Mucosa of descending colon (tissue), 3 donors: ENCODE measurements at regions not wholly inside any gene's neighbourhood (a gene's known extent, or its start where the extent isn't known, plus 50 kb on each side); places are given as distances from the start of the nearest gene placed in this dataset.

Experiments
- ATAC-seq: fragments of 200-7000 bp; cut with Tn5 transposase; one replicate; pipeline ENCODE4 v1.9.1; 2020; ENCODE audit warnings: mild to moderate bottlenecking, moderate library complexity
- DNase-seq, 3 donors: peaks; one replicate each; pipeline ENCODE4 v3.0.0-alpha.2; 2020
- H3K36me3 ChIP-seq: fragments of 200-600 bp; one replicate; pipeline ENCODE4 v1.8.0; 2021; ENCODE audit warnings: low read depth, mild to moderate bottlenecking
- H3K4me1 ChIP-seq: fragments of 200-600 bp; one replicate; pipeline ENCODE4 v1.8.0; 2021; ENCODE audit warnings: low read depth, mild to moderate bottlenecking
- H3K4me3 ChIP-seq: fragments of 200-600 bp; one replicate; pipeline ENCODE4 v1.8.0; 2021; ENCODE audit warnings: mild to moderate bottlenecking
- H3K9me3 ChIP-seq: fragments of 200-600 bp; one replicate; pipeline ENCODE4 v1.8.0; 2021; ENCODE audit warnings: mild to moderate bottlenecking
- intact Hi-C, 2 donors: fragments of 100-400 bp; cut with DNase I in 1 of 2; cut with micrococcal nuclease in 1 of 2; formaldehyde crosslinking; loops; one replicate each; pipeline versions ENCODE4 v1.11.0 to v1.11.1; 2022; cut with DNase I, micrococcal nuclease
- TF ChIP-seq, protein P1 (sequence below): fragments of 200-600 bp; IDR thresholded peaks from one replicate; pipeline ENCODE4 v1.8.0; 2022; ENCODE audit warnings: antibody characterized with exemption, mild to moderate bottlenecking
- donor health status: DM: no; HTN: no; CAD: no; lungs with moderate emphysema.
- donor health status: DM: no; HTN: no; CAD: no.
- donor health status: DM: no; HTN: yes; CAD: no.

DNA sequence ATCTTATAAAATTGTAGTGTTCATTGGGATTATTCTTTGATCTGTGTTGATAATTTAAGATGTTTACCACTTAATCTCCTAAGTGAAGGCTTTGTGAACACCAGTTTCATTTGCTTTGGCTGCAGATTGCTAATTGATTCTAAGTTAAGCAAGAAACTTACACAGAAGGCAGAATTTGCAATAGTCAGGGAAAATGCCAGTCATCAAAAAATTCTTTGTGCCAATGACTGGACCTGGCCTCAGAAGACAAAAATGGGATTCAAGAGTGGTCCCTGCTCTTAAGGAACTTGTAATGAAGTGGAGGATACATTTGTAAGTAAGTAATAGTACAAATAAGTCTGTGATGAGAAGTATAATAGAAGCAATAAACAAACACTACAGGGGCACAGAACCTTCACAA is 63.3 kb upstream of the EXOC2 start:
- TF ChIP-seq, protein P1, sequence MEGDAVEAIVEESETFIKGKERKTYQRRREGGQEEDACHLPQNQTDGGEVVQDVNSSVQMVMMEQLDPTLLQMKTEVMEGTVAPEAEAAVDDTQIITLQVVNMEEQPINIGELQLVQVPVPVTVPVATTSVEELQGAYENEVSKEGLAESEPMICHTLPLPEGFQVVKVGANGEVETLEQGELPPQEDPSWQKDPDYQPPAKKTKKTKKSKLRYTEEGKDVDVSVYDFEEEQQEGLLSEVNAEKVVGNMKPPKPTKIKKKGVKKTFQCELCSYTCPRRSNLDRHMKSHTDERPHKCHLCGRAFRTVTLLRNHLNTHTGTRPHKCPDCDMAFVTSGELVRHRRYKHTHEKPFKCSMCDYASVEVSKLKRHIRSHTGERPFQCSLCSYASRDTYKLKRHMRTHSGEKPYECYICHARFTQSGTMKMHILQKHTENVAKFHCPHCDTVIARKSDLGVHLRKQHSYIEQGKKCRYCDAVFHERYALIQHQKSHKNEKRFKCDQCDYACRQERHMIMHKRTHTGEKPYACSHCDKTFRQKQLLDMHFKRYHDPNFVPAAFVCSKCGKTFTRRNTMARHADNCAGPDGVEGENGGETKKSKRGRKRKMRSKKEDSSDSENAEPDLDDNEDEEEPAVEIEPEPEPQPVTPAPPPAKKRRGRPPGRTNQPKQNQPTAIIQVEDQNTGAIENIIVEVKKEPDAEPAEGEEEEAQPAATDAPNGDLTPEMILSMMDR: no peak
- Histone ChIP-seq H3K9me3 (no peaks in the 10 kb centered on the region), H3K36me3 (no peaks in the 10 kb centered on the region), H3K4me1 (no peaks in the 10 kb centered on the region), H3K4me3 (no peak overlapping the region)
- ATAC-seq (no peak), DNase-seq (no peak)
- intact Hi-C loops: no loop called here

DNA sequence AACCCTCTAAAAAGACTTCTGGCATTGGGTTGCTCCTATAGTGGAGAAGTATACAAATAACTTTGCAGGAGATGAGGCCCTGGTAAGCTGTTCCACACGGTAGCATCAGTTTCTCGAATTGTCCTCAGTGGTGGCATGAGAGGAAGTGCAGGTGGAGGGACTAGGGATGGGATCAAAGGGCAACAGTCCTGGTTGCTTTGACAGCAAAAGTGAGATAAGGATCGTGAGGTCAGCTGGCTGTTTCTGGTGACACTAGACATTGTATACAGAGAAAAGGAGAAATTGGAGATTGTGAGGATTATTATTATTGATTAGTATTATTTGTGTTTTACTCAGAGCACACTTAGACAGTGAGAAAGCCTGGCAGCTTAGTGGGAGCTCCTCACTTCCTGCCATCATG is 61.3 kb upstream of the EXOC2 start:
- intact Hi-C loops: no loop called here
- no peak for ATAC-seq
- no peaks in the 10 kb centered on the region for H3K4me1 ChIP-seq
- H3K4me3 ChIP-seq: no peak overlapping the region
- no peak for DNase-seq
- no peaks in the 10 kb centered on the region for H3K36me3 ChIP-seq
- TF ChIP-seq, protein P1: no peak
- no peaks in the 10 kb centered on the region for H3K9me3 ChIP-seq

DNA sequence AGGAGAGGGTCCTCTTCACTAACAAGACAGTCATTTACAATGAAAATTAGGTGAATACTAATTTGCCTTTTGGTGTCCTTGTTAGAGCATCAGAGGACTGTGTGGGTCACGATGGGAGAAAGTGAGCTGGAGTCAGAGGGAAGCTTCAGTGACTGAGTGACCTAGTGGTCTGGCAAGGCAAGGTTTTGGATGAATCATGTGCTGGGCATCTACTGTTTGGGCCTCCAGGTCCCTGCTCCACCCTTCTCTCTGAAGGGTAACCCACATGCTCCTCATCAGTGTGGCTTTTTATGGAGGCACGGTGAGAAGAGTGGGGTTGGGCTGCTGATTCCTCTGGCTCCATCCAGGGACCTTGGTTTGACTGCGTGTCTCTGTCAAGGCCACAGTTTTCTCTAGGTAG is 60.5 kb upstream of the EXOC2 start:
- H3K36me3 ChIP-seq: no peaks in the 10 kb centered on the region
- intact Hi-C loops: no loop called here

DNA sequence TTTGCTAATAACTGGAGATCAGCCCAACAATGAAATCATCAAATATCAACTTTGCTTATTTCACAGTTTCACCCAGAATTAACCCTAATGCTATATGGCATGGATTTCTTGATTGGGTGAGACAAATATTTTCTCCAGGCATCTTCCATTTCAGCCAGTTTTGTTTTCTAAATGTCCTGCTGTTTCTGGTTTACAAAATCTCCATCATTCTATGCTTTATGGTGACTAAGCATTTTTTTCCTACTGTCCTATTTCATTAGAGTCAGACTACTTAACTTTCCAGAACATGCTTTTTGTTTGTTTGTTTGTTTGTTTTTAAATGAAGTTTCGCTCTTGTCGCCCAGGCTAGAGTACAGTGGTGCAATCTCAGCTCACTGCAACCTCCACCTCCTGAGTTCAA is 59.5 kb upstream of the EXOC2 start:
- Histone ChIP-seq H3K9me3 (no peaks in the 10 kb centered on the region), H3K4me1 (no peaks in the 10 kb centered on the region), H3K36me3 (no peaks in the 10 kb centered on the region), H3K4me3 (no peak overlapping the region)
- ATAC-seq (no peak), DNase-seq (no peak)
- intact Hi-C loops: no loop called here
- TF ChIP-seq, protein P1: no peak

More for the DNA sequence above, 60.5 kb upstream of the EXOC2 start:
- Histone ChIP-seq H3K9me3 (no peaks in the 10 kb centered on the region), H3K4me1 (no peaks in the 10 kb centered on the region), H3K4me3 (no peak overlapping the region)
- DNase-seq (no peak), ATAC-seq (no peak)
- TF ChIP-seq, protein P1: no peak

DNA sequence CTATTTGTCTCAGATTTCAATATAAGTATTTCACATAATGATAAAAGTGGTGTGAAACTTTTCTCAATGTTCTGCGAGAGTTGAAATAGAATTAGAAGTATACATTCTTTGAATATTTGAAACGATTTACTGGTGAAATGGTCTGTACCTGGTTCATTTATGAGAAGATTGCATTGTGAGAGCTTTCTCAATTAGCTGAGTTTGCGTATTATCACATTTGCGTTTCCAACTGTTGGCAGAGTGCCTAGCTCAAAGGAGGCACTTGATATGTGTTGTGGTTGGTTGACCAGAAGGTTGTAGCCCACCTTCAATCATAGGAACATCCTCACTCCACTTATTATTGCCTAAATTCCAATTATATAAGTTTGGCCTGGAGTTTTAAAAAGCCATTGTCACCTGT is 58.8 kb upstream of the EXOC2 start:
- TF ChIP-seq, protein P1: no peak
- ATAC-seq: no peak
- H3K4me3 ChIP-seq: no peak overlapping the region
- H3K36me3 ChIP-seq: no peaks in the 10 kb centered on the region
- no peaks in the 10 kb centered on the region for H3K4me1 ChIP-seq
- DNase-seq: no peak
- no peaks in the 10 kb centered on the region for H3K9me3 ChIP-seq
- intact Hi-C loops: no loop called here

DNA sequence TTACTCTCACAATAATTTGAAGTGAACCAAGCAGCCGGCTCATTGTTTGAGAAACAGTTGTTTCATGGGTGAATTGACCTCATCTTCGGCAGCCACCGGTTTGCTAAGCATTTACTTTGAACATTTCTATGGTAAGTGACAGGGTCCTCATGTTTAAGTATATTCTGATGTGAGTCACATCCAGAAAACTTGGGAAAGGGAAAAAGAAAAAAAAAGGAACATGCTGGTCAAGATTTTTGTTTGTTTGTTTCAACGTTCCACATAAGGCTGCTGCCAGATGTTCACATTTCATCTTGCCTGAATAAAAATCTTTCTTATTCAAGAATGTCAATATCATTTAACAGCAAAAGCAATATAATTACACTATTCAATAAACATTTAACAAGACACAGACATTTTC is 55.0 kb upstream of the EXOC2 start:
- TF ChIP-seq, protein P1: no peak
- intact Hi-C loops: no loop called here
- Histone ChIP-seq H3K4me1 (no peaks in the 10 kb centered on the region), H3K9me3 (no peaks in the 10 kb centered on the region), H3K36me3 (no peaks in the 10 kb centered on the region), H3K4me3 (no peak overlapping the region)
- ATAC-seq (no peak), DNase-seq (no peak)
